HepG2 (cell line): ENCODE measurements at regions not wholly inside any gene's neighbourhood (a gene's known extent, or its start where the extent isn't known, plus 50 kb on each side); places are given as distances from the start of the nearest gene placed in this dataset.

Source experiments
- ATAC-seq: fragments of 200-7000 bp; cut with Tn5 transposase; 3 replicates; pipeline ENCODE4 v1.9.1; 2020; ENCODE audit warnings: mild to moderate bottlenecking, moderate library complexity
- BruUV-seq: library from RNA; stranded (reverse); fragments of 400-500 nt; replicated peaks from 2 replicates; lab custom pipeline; 2021; lab: Mats Ljungman, UMichigan
- CTCF ChIA-PET: fragments of 300-600 bp; formaldehyde crosslinking; extraction: SDS; loops from one replicate; lab custom pipeline; 2021; ENCODE audit warnings: low total read pairs, inconsistent platforms, low intra/inter-chr PET ratio; lab: Yijun Ruan, JAX
- POLR2A ChIA-PET: fragments of 350-600 bp; sonication (Branson Sonifier 250); formaldehyde crosslinking; loops from one replicate; lab custom pipeline; 2020; ENCODE audit warnings: antibody characterized with exemption, inconsistent platforms; lab: Yijun Ruan, JAX
- DNase-seq: peaks from one replicate; pipeline ENCODE4 v3.0.0-alpha.2; 2015; ENCODE audit warnings: low spot score
- FAIRE-seq: peaks from 3 replicates; lab custom pipeline; 2011; peaks lifted over from hg19 to GRCh38; lab: Jason Lieb, UNC
- H2AFZ ChIP-seq: one replicate; pipeline ENCODE4 v1.6.1; 2011; ENCODE audit warnings: low read length, inconsistent platforms
- H3K27ac ChIP-seq: fragments of 300-600 bp; 3 replicates; pipeline ENCODE4 v1.8.0; 2011; ENCODE audit warnings: mixed run types, mild to moderate bottlenecking, mixed read lengths, low read length, inconsistent platforms; ENCODE audit not compliant: insufficient read depth; ENCODE audit errors: extremely low read length
- H3K27me3 ChIP-seq, 2 experiments: fragments of 200-600 bp in 1 of 2; 2 replicates in 1 of 2; 3 replicates in 1 of 2; pipeline versions ENCODE4 v1.6.0 to v1.8.0; 2011; ENCODE audit warnings: low read length in 2 of 2, mild to moderate bottlenecking in 2 of 2, moderate library complexity in 2 of 2, inconsistent platforms in 1 of 2; ENCODE audit not compliant: insufficient read depth in 2 of 2, control insufficient read depth in 1 of 2
- H3K36me3 ChIP-seq, 2 experiments: fragments of 200-600 bp in 1 of 2; replicated peaks in 1 of 2; 2 replicates in 1 of 2; 3 replicates in 1 of 2; pipeline versions ENCODE4 v1.5.1 to v1.8.0; 2011; ENCODE audit warnings: low read length in 2 of 2, inconsistent platforms in 1 of 2; ENCODE audit not compliant: insufficient read depth in 2 of 2, control insufficient read depth in 1 of 2
- H3K4me1 ChIP-seq: 2 replicates; pipeline ENCODE4 v1.5.1; 2012; ENCODE audit warnings: low read length, inconsistent platforms; ENCODE audit not compliant: insufficient read depth
- H3K4me2 ChIP-seq: 2 replicates; pipeline ENCODE4 v1.6.0; 2011; ENCODE audit warnings: low read depth, low read length, inconsistent platforms
- H3K4me3 ChIP-seq, 3 experiments: fragments of 200-600 bp in 1 of 3; sonication (generic), shearing (Covaris generic) in 1 of 3; replicated peaks in 1 of 3; 2 replicates each; pipeline ENCODE4 v1.5.1; 2011 to 2016; ENCODE audit warnings: low read length in 3 of 3, inconsistent platforms in 2 of 3, low read depth in 2 of 3, mild to moderate bottlenecking in 2 of 3, control low read depth in 1 of 3, mixed read lengths in 1 of 3; ENCODE audit not compliant: insufficient read depth in 1 of 3
- H3K79me2 ChIP-seq: one replicate; pipeline ENCODE4 v1.6.1; 2011; ENCODE audit warnings: low read length, inconsistent platforms; ENCODE audit not compliant: insufficient read depth
- H3K9ac ChIP-seq: 2 replicates; pipeline ENCODE4 v1.6.0; 2011; ENCODE audit warnings: mild to moderate bottlenecking, low read depth, low read length, inconsistent platforms; ENCODE audit not compliant: insufficient read depth
- H3K9me3 ChIP-seq: 2 replicates; pipeline ENCODE4 v1.5.1; 2012; ENCODE audit warnings: mild to moderate bottlenecking, low read length
- H4K20me1 ChIP-seq: 2 replicates; pipeline ENCODE4 v1.6.0; 2011; ENCODE audit warnings: inconsistent platforms, mild to moderate bottlenecking, low read length, moderate library complexity; ENCODE audit not compliant: insufficient read depth
- ZFX ChIP-seq: sonication (generic); formaldehyde crosslinking; IDR thresholded peaks from 2 replicates; pipeline ENCODE4 v1.4.0; 2020; ENCODE audit warnings: mild to moderate bottlenecking, low read depth, missing genetic modification reagents, moderate library complexity
- ZNF136 ChIP-seq: sonication (generic); formaldehyde crosslinking; IDR thresholded peaks from 2 replicates; pipeline ENCODE4 v1.8.1; 2022; ENCODE audit warnings: low read depth, mild to moderate bottlenecking, moderate library complexity, missing genetic modification reagents
- ZNF546 ChIP-seq: sonication (generic); formaldehyde crosslinking; conservative IDR thresholded peaks from 2 replicates; pipeline ENCODE4 v1.8.1; 2023; ENCODE audit warnings: mild to moderate bottlenecking, missing genetic modification reagents
- ZNF891 ChIP-seq: sonication (generic); formaldehyde crosslinking; IDR thresholded peaks from 2 replicates; pipeline ENCODE4 v1.5.0; 2020; ENCODE audit warnings: mild to moderate bottlenecking, missing genetic modification reagents
- WGBS: methylation state at CpG from one replicate; pipeline ENCODE4 v1.1.6; 2017; ENCODE audit warnings: low lambda C conversion rate; 5-methylcytosine and 5-hydroxymethylcytosine counted together
- in situ Hi-C: cut with HindIII; loops from 2 replicates; pipeline ENCODE4 v1.10.0; 2017; ENCODE audit warnings: low pct_unique_long_range_greater_than_20kb; ENCODE audit not compliant: extremely low pct_ligation_motif_present
- intact Hi-C: fragments of 100-400 bp; cut with micrococcal nuclease; formaldehyde crosslinking; loops from one replicate; pipeline ENCODE4 v1.10.0; 2022; ENCODE audit not compliant: unreplicated experiment
- TF ChIP-seq, protein P1 (sequence below): fragments of 450-650 bp; IDR thresholded peaks from 2 replicates; pipeline ENCODE4 v1.6.1; 2016

DNA sequence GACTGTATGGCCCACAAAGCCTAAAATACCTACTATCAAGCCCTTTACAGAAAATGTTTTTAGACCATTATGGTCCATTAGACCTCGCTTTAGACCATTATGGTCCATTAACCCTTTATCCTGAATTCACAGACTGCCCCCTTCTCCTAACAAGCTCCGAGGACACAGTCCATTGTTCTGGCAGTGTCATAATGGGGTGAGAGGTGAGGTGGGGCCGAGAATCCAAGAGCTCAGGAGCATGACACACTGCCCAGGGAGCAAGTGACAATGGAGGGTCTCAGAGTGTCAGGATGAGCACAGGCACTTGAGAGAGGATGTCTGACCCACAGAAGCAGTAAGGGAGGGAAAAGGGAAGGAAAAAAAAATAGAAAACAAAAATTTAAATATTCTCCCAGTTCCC lies 212.4 kb upstream of the NT5E start:
- BruUV-seq = no TSS peak
- ChIA-PET POLR2A (no interaction called here), CTCF (no interaction called here)
- Histone ChIP-seq H3K36me3 (no peaks in the 10 kb centered on the region), H2AFZ (no peak overlapping the region), H3K27me3 (no peaks in the 10 kb centered on the region; a peak in 1 of 5 replicates), H3K9me3 (no peaks in the 10 kb centered on the region), H3K4me2 (no peak overlapping the region), H3K27ac (no peak overlapping the region), H3K4me1 (no peaks in the 10 kb centered on the region), H3K9ac (no peak overlapping the region)
- no peak for DNase-seq
- ATAC-seq = no peak
- in situ Hi-C loops (no loop called here), intact Hi-C loops (no loop called here)
- 0% methylated on average over 3 of the region's 3 CpGs for WGBS
- TF ChIP-seq ZNF546 (CRISPR knock-in tag) = no peak
- TF ChIP-seq ZNF891 = no peak
- no peak for TF ChIP-seq ZFX (CRISPR knock-in tag)
- TF ChIP-seq, protein P1, sequence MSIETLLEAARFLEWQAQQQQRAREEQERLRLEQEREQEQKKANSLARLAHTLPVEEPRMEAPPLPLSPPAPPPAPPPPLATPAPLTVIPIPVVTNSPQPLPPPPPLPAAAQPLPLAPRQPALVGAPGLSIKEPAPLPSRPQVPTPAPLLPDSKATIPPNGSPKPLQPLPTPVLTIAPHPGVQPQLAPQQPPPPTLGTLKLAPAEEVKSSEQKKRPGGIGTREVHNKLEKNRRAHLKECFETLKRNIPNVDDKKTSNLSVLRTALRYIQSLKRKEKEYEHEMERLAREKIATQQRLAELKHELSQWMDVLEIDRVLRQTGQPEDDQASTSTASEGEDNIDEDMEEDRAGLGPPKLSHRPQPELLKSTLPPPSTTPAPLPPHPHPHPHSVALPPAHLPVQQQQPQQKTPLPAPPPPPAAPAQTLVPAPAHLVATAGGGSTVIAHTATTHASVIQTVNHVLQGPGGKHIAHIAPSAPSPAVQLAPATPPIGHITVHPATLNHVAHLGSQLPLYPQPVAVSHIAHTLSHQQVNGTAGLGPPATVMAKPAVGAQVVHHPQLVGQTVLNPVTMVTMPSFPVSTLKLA = no peak
- TF ChIP-seq, all 625 proteins: peak for 0
- Histone ChIP-seq H3K79me2 (no peaks in the 10 kb centered on the region), H3K4me3 (no peak overlapping the region), H4K20me1 (no peaks in the 10 kb centered on the region)
- FAIRE-seq = no peak

DNA sequence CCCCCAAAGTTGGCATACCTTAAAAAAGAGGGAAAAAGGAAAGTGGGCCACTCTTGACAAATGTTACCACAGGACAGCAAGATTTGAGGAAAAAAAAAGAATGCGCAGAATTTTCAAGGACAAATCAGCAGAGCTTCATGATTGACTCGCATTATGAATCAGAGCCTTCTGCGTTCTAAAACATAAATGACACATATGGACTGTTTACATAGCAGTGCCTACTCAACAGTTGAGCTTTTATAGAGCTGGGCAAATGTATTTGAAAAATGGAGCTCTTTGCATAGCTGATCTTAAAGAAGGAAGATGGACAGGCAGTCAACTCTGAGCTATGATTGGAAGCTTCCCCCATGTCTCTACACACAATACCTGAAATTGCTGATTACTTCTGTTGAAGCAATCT lies 213.2 kb upstream of the NT5E start:
- intact Hi-C loops = no loop called here
- BruUV-seq = no TSS peak
- H3K27me3 ChIP-seq = no peaks in the 10 kb centered on the region; a peak in 1 of 5 replicates
- no peak for FAIRE-seq
- H3K4me3 ChIP-seq = no peak overlapping the region
- H3K27ac ChIP-seq = no peak overlapping the region
- no peak for TF ChIP-seq ZNF136
- TF ChIP-seq, all 625 proteins: peak for 0
- CTCF ChIA-PET = no interaction called here
- no peaks in the 10 kb centered on the region for H3K4me1 ChIP-seq
- H3K36me3 ChIP-seq = no peaks in the 10 kb centered on the region
- in situ Hi-C loops = no loop called here
- DNase-seq (no peak), ATAC-seq (no peak)
- H3K9me3 ChIP-seq = no peaks in the 10 kb centered on the region
- POLR2A ChIA-PET = no interaction called here
- no peak overlapping the region for H3K4me2 ChIP-seq
- no peak overlapping the region for H2AFZ ChIP-seq
- no peaks in the 10 kb centered on the region for H4K20me1 ChIP-seq
- WGBS = 0% methylated on average over 3 of the region's 3 CpGs
- H3K9ac ChIP-seq = no peak overlapping the region
- H3K79me2 ChIP-seq = no peaks in the 10 kb centered on the region
